ENCODE measurements at regions not wholly inside any gene's neighbourhood (a gene's known extent, or its start where the extent isn't known, plus 50 kb on each side); places are given as distances from the start of the nearest gene placed in this dataset.

DNA sequence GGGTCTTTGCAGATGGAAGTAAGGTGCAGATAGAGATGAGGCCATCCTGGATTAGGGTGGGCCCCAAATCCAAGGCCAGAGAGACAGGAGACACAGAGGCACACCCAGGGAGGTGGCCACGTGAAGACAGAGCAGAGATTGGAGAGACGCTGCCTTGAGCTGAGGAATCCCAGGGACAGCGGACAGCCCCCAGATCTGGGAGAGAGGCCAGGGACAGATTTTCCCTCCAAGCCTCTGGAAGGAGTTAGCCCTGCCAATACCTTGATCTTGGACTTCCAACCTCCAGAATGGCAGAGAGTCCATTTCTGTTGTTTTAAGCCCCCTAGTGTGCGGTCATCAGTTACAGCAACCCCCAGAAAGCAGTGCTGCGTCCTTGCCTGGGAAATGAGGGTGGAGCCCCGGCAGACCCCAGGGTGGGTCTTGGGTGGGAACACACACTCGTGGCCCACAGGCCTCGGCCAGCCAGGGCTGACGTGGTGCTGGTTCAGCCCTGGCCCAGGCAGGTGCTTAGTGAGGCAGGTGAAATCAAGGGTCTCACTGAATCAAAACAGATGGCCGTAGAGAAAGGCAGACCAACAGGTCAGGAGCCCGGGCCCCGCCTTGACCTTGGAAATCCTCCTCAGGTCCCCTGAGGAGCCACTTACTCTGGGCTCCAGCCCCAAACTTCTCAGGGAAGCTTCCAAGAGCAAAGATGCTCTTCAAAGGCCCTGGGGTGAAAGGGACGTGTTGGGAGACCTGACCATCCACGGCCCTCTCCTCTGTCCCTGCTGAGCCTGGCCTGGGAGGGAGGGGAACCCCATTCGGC lies 169.3 kb downstream of the RBFOX3 start:
- ChIA-PET CTCF (interaction anchor here (1.1 kb wide), 1 partner anchor 50 kb away, joined by 4 read pairs; no protein-coding TSS in a partner anchor), POLR2A (no interaction called here)
- TF ChIP-seq, protein P1, sequence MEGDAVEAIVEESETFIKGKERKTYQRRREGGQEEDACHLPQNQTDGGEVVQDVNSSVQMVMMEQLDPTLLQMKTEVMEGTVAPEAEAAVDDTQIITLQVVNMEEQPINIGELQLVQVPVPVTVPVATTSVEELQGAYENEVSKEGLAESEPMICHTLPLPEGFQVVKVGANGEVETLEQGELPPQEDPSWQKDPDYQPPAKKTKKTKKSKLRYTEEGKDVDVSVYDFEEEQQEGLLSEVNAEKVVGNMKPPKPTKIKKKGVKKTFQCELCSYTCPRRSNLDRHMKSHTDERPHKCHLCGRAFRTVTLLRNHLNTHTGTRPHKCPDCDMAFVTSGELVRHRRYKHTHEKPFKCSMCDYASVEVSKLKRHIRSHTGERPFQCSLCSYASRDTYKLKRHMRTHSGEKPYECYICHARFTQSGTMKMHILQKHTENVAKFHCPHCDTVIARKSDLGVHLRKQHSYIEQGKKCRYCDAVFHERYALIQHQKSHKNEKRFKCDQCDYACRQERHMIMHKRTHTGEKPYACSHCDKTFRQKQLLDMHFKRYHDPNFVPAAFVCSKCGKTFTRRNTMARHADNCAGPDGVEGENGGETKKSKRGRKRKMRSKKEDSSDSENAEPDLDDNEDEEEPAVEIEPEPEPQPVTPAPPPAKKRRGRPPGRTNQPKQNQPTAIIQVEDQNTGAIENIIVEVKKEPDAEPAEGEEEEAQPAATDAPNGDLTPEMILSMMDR (IDR thresholded peaks at IDR 0.05), result no peak
- H3K4me3 Mint-ChIP-seq, result no peak overlapping the region
- H3K4me1 Mint-ChIP-seq (ENCODE audit: low read depth), result no peaks in the 10 kb centered on the region
- H3K27me3 Mint-ChIP-seq, result no peaks in the 10 kb centered on the region
- no peaks in the 10 kb centered on the region for H3K36me3 Mint-ChIP-seq (ENCODE audit: low read depth)
- H3K27ac Mint-ChIP-seq, result no peak overlapping the region
- ATAC-seq, result no peak
- intact Hi-C loops (cut with micrococcal nuclease), result no loop called here
- no peak for DNase-seq
- no peaks in the 10 kb centered on the region for H3K9me3 Mint-ChIP-seq

DNA sequence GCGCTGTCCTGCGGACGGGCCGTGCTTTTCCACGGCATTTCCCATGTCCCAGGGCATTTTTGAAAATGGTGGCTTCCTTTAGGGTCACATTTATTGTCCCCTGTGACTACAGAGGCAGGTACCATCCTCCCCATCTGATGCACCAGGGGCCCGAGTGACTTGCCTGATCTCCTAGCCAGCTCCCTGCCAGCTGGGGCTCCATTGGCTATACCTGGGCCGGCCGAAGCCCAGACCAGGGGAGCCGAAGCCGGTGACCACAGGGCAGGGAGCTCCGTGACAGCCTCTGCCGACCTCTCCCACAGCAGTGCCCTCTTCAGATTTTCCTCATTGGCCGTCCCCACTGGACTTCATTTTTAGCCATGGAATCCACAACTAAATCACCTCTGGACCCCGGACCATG lies 170.6 kb downstream of the RBFOX3 start:
- intact Hi-C loops (cut with micrococcal nuclease), result no loop called here
- no peak overlapping the region for H3K4me3 Mint-ChIP-seq
- POLR2A ChIA-PET, result no interaction called here
- DNase-seq (no peak), ATAC-seq (no peak)
- H3K36me3 Mint-ChIP-seq (ENCODE audit: low read depth), result no peaks in the 10 kb centered on the region
- TF ChIP-seq, protein P1 (IDR thresholded peaks at IDR 0.05), result no peak
- peaks cover 3% of the 10 kb centered on the region for H3K27me3 Mint-ChIP-seq
- no peaks in the 10 kb centered on the region for H3K9me3 Mint-ChIP-seq
- H3K27ac Mint-ChIP-seq, result no peak overlapping the region
- CTCF ChIA-PET, result no interaction called here
- H3K4me1 Mint-ChIP-seq (ENCODE audit: low read depth), result no peaks in the 10 kb centered on the region

DNA sequence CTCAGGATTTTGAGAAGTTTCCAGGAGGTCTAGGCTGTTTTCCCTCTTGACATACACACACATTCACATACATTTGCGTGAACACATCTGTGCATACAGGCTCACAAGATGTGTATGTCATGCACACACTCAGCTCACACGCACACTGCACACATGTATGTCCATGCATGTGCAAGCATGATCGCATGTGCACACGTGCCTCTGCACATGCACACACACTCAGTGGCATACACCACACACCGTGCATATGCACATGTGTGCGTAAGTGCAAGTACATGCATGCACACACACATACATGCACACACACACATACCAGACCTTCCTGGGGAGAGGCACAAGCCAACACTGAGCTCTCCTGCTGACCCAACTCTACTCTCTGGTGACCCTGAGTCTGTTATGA lies 171.4 kb downstream of the RBFOX3 start:
- TF ChIP-seq, protein P1 (IDR thresholded peaks at IDR 0.05), result no peak
- no peaks in the 10 kb centered on the region for H3K36me3 Mint-ChIP-seq (ENCODE audit: low read depth)
- ChIA-PET CTCF (no interaction called here), POLR2A (no interaction called here)
- H3K4me1 Mint-ChIP-seq (ENCODE audit: low read depth), result no peaks in the 10 kb centered on the region
- H3K4me3 Mint-ChIP-seq, result no peak overlapping the region
- intact Hi-C loops (cut with micrococcal nuclease), result no loop called here
- DNase-seq, result no peak
- H3K27me3 Mint-ChIP-seq, result peaks cover 3% of the 10 kb centered on the region
- H3K27ac Mint-ChIP-seq, result no peak overlapping the region
- no peak for ATAC-seq
- no peaks in the 10 kb centered on the region for H3K9me3 Mint-ChIP-seq

DNA sequence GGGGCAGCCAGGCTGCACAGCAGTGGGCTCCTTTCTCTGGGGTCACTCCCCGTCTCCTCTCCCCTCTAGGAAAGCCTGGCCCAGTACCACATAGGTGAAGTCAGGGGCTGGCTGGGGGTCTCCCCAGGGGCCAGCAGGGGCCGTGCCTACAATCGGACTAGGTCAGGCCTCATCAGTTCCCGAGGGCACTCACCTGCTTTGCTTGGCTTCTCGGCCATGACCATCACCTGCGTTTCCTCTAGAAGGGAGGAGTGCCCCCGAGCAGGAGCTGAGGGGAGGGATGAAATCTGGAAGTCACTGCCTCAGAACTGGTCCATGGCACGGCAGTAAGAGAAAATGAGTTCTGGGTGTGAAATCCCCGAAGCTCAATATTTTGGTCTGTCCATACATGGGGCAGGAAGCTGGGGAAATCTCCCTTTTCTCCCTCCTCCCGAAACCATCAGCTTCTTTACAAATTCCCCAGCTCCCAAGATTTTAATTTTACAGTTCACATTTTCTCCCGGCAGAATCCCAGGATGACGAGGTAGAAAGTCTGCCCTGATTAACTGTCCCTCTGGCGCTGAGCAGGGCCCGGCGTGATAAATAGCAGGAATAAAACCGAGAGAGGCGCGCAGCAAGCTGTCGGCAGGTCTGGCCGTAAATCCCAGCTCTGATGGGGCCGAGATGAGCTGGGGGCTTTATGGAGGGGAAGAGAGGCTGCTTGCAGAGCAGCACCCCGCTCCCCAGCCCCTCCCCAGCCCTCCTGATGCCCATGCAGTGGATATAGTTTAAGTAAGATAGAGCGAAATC lies 172.1 kb downstream of the RBFOX3 start:
- CTCF ChIA-PET, result interaction anchor here (1.4 kb wide), 1 partner anchor 47 kb away, joined by 3 read pairs; no protein-coding TSS in a partner anchor
- H3K27me3 Mint-ChIP-seq, result peaks cover 3% of the 10 kb centered on the region
- intact Hi-C loops (cut with micrococcal nuclease), result no loop called here
- no peak overlapping the region for H3K4me3 Mint-ChIP-seq
- TF ChIP-seq, protein P1 (IDR thresholded peaks at IDR 0.05), result no peak
- no peak overlapping the region for H3K27ac Mint-ChIP-seq
- H3K4me1 Mint-ChIP-seq (ENCODE audit: low read depth), result no peaks in the 10 kb centered on the region
- DNase-seq, result no peak
- POLR2A ChIA-PET, result no interaction called here
- no peaks in the 10 kb centered on the region for H3K9me3 Mint-ChIP-seq
- no peak for ATAC-seq
- no peaks in the 10 kb centered on the region for H3K36me3 Mint-ChIP-seq (ENCODE audit: low read depth)

DNA sequence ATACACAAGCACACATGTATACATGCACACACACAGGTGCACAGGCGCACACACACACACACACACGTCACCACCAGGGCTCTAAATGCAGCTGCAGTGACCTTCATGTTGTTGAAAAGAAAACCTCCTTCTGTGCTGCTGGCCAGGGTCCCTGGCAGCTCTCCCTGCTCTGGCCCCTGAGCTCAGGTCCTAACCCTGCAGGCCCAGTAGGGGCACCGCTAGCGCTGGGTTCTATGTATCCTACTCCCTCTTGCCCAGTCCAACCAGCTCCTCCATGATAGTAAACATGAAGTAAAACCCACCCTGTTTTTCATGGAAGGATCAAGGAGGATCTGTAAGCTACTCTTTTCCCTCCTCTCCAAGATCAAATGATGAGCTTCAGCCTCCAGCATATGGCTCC lies 172.8 kb downstream of the RBFOX3 start:
- Mint-ChIP-seq H3K27ac (no peak overlapping the region), H3K36me3 (ENCODE audit: low read depth) (no peaks in the 10 kb centered on the region), H3K4me1 (ENCODE audit: low read depth) (no peaks in the 10 kb centered on the region), H3K27me3 (peaks cover 3% of the 10 kb centered on the region), H3K4me3 (no peak overlapping the region), H3K9me3 (no peaks in the 10 kb centered on the region)
- intact Hi-C loops (cut with micrococcal nuclease), result no loop called here
- ChIA-PET POLR2A (no interaction called here), CTCF (interaction anchor here (1.4 kb wide), 1 partner anchor 47 kb away, joined by 3 read pairs; no protein-coding TSS in a partner anchor)
- DNase-seq (no peak), ATAC-seq (no peak)
- TF ChIP-seq, protein P1 (IDR thresholded peaks at IDR 0.05), result no peak
